Suprapubic skin (tissue), 4 donors: ENCODE measurements at regions not wholly inside any gene's neighbourhood (a gene's known extent, or its start where the extent isn't known, plus 50 kb on each side); places are given as distances from the start of the nearest gene placed in this dataset.

Source experiments
- DNase-seq, 2 donors: peaks; one replicate each; pipeline ENCODE4 v3.0.0-alpha.2; 2019; ENCODE audit warnings: low spot score in 2 of 2
- H3K27ac ChIP-seq: fragments of 200-600 bp; sonication (generic); one replicate; pipeline ENCODE4 v1.5.1; 2019
- H3K27me3 ChIP-seq: fragments of 200-600 bp; sonication (generic); one replicate; pipeline ENCODE4 v1.5.1; 2019
- H3K36me3 ChIP-seq: fragments of 200-600 bp; sonication (generic); one replicate; pipeline ENCODE4 v1.5.1; 2019
- H3K4me1 ChIP-seq: fragments of 200-600 bp; sonication (generic); one replicate; pipeline ENCODE4 v1.5.1; 2019
- H3K4me3 ChIP-seq: fragments of 200-600 bp; sonication (generic); one replicate; pipeline ENCODE4 v1.5.1; 2019; ENCODE audit warnings: mild to moderate bottlenecking
- H3K9me3 ChIP-seq: fragments of 200-600 bp; sonication (generic); one replicate; pipeline ENCODE4 v1.5.1; 2019
- EP300 ChIP-seq: sonication (generic); formaldehyde crosslinking; IDR thresholded peaks from one replicate; pipeline ENCODE4 v1.6.1; 2017; ENCODE audit warnings: antibody characterized with exemption
- POLR2A ChIP-seq, 2 donors: fragments of 450-650 bp; IDR thresholded peaks; one replicate each; pipeline ENCODE4 v1.6.1; 2017; ENCODE audit warnings: antibody characterized with exemption in 2 of 2, mild to moderate bottlenecking in 2 of 2, moderate library complexity in 2 of 2
- POLR2AphosphoS5 ChIP-seq, 3 donors: sonication (generic); formaldehyde crosslinking; IDR thresholded peaks; one replicate each; pipeline ENCODE4 v1.6.1; 2017; ENCODE audit warnings: antibody characterized with exemption in 3 of 3
- WGBS: methylation state at CpG from one replicate; pipeline ENCODE4 v1.1.5; 2018; 5-methylcytosine and 5-hydroxymethylcytosine counted together
- TF ChIP-seq, protein P1 (sequence below), 2 donors: fragments of 200-600 bp in 1 of 2; fragments of 450-650 bp in 1 of 2; sonication (generic) in 1 of 2; IDR thresholded peaks; one replicate each; pipeline ENCODE4 v1.5.1; 2016 to 2019; ENCODE audit warnings: antibody characterized with exemption in 2 of 2, mild to moderate bottlenecking in 1 of 2, moderate library complexity in 1 of 2

DNA sequence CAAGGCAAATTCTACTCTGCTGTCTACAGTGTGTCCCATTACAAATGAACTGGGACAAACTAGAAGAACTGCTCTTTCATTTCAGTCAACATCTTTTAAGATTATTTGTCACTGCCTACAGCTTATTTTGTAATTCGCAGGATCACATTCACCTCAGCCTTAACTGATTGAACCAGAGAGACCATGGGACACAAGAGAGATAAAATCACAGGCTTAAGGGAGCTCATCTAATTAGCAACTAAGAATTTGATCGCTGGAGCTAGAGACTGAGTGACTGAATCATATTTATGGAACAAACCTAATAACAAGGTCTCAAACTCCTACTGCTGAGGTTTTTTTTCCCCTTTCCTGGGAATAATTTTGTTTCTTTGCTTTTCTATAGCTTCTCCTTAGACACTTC is 898.2 kb downstream of the PCDH18 start:
- 60% methylated on average over 2 of the region's 2 CpGs for WGBS
- Histone ChIP-seq H3K27me3 (no peaks in the 10 kb centered on the region), H3K4me3 (no peak overlapping the region), H3K36me3 (no peaks in the 10 kb centered on the region), H3K9me3 (no peaks in the 10 kb centered on the region), H3K4me1 (no peaks in the 10 kb centered on the region), H3K27ac (no peak overlapping the region)
- no peak for TF ChIP-seq POLR2A (IDR thresholded peaks at IDR 0.05)
- no peak for TF ChIP-seq EP300
- TF ChIP-seq POLR2AphosphoS5 (IDR thresholded peaks at IDR 0.05): no peak
- TF ChIP-seq, protein P1, sequence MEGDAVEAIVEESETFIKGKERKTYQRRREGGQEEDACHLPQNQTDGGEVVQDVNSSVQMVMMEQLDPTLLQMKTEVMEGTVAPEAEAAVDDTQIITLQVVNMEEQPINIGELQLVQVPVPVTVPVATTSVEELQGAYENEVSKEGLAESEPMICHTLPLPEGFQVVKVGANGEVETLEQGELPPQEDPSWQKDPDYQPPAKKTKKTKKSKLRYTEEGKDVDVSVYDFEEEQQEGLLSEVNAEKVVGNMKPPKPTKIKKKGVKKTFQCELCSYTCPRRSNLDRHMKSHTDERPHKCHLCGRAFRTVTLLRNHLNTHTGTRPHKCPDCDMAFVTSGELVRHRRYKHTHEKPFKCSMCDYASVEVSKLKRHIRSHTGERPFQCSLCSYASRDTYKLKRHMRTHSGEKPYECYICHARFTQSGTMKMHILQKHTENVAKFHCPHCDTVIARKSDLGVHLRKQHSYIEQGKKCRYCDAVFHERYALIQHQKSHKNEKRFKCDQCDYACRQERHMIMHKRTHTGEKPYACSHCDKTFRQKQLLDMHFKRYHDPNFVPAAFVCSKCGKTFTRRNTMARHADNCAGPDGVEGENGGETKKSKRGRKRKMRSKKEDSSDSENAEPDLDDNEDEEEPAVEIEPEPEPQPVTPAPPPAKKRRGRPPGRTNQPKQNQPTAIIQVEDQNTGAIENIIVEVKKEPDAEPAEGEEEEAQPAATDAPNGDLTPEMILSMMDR (IDR thresholded peaks at IDR 0.05): no peak
- DNase-seq: no peak

DNA sequence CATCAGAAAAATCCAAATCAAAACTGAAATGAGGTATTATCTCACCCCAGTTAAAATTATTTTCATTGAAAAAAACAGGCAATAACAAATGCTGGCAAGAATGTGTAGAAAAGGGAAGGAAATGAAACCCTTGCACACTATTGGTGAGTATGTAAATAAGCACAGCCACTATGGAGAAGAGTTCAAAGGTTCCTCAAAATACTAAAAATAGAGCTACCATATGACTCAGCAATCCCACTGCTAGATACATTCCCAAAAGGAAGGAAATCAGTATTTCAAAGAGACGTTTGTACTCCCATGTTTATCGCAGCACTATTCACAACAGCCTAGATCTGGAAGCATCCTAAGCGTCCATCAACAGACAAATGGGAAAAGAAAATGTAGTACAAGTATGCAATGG is 932.4 kb downstream of the PCDH18 start:
- Histone ChIP-seq H3K4me1 (no peaks in the 10 kb centered on the region), H3K27me3 (no peaks in the 10 kb centered on the region), H3K36me3 (no peaks in the 10 kb centered on the region), H3K4me3 (no peak overlapping the region), H3K9me3 (peaks cover under 1% of the 10 kb centered on the region), H3K27ac (no peak overlapping the region)
- DNase-seq: no peak
- 80% methylated on average over 3 of the region's 3 CpGs for WGBS
- no peak for TF ChIP-seq POLR2AphosphoS5 (IDR thresholded peaks at IDR 0.05)
- TF ChIP-seq, protein P1 (IDR thresholded peaks at IDR 0.05): no peak
- TF ChIP-seq POLR2A (IDR thresholded peaks at IDR 0.05): no peak
- TF ChIP-seq EP300: no peak

DNA sequence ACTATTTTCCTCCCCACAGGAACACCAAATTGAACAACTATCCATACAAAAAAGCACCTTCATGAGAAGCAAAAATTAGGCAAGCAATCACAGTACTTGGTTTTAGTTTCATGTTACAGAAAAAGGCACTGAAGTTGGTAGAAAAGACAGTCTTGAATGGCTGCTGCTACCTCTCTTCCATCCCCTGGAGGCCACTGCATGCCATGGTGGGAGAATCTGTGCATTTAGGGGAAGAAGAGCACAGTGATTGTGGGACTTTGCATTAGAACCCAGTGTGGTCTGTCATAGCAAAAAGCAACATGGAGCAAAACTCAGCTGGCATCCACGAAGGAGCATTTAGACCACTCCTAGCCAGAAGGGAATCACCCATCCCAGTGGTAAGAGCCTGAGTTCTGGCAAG is 941.9 kb downstream of the PCDH18 start:
- 86% methylated on average over 1 of the region's 1 CpG for WGBS
- Histone ChIP-seq H3K36me3 (no peaks in the 10 kb centered on the region), H3K27ac (no peak overlapping the region), H3K9me3 (peaks cover 5% of the 10 kb centered on the region), H3K27me3 (no peaks in the 10 kb centered on the region), H3K4me1 (no peaks in the 10 kb centered on the region), H3K4me3 (no peak overlapping the region)
- TF ChIP-seq, protein P1 (IDR thresholded peaks at IDR 0.05): no peak
- no peak for TF ChIP-seq EP300
- no peak for TF ChIP-seq POLR2AphosphoS5 (IDR thresholded peaks at IDR 0.05)
- no peak for TF ChIP-seq POLR2A (IDR thresholded peaks at IDR 0.05)
- DNase-seq: no peak

DNA sequence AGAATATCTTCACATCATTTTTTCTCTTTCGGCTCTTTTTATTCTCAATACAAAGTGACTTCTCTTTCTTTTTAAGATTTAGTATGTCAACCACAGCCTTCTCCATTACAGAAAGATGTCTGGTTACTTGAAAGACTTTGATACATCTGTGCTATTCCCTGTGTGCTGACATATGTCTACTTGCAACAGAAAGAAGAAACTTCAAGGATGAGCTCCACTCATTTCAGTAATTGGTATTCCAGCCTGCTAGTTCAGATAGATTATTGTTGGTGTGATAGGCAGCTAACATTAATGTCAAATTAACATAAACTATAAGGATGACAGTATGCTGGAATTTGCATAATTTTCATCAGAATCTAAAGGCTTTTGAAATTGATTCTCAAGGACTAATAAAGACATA is 948.7 kb downstream of the PCDH18 start:
- Histone ChIP-seq H3K9me3 (no peaks in the 10 kb centered on the region), H3K4me3 (no peak overlapping the region), H3K4me1 (no peaks in the 10 kb centered on the region), H3K27me3 (no peaks in the 10 kb centered on the region), H3K36me3 (no peaks in the 10 kb centered on the region), H3K27ac (no peak overlapping the region)
- DNase-seq: no peak
- TF ChIP-seq POLR2AphosphoS5 (IDR thresholded peaks at IDR 0.05) (no peak), POLR2A (IDR thresholded peaks at IDR 0.05) (no peak), EP300 (no peak)
- TF ChIP-seq, protein P1 (IDR thresholded peaks at IDR 0.05): no peak
- WGBS: 90% methylated on average over 1 of the region's 1 CpG

DNA sequence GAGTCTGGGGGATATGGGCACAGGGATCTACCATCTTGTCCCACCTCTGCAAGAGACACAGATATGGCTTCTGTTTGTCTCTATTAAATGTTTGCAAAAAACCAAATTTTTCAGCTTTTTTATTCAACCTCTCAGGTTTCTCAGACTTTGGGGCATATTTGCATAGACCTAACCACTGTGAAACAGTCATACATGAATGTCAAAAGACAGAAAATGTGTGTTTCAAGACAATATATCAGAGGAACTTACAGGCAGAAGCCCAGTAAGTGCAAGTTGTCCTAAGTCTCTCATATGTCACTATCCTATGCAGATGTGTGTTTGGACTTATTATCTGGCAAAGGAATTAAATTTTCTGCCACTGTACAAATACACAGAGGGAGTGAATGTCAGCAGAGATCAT is 951.2 kb downstream of the PCDH18 start:
- Histone ChIP-seq H3K27me3 (no peaks in the 10 kb centered on the region), H3K4me1 (no peaks in the 10 kb centered on the region), H3K36me3 (no peaks in the 10 kb centered on the region), H3K4me3 (no peak overlapping the region), H3K27ac (no peak overlapping the region), H3K9me3 (no peaks in the 10 kb centered on the region)
- DNase-seq: no peak
- TF ChIP-seq POLR2AphosphoS5 (IDR thresholded peaks at IDR 0.05) (no peak), POLR2A (IDR thresholded peaks at IDR 0.05) (no peak), EP300 (no peak)
- TF ChIP-seq, protein P1 (IDR thresholded peaks at IDR 0.05): no peak
